Vagina (tissue), 2 donors: ENCODE measurements at regions not wholly inside any gene's neighbourhood (a gene's known extent, or its start where the extent isn't known, plus 50 kb on each side); places are given as distances from the start of the nearest gene placed in this dataset.

Source experiments
- DNase-seq, 2 donors: peaks; one replicate each; pipeline ENCODE4 v3.0.0-alpha.2; 2017; ENCODE audit errors: extremely low spot score in 2 of 2
- H3K27ac ChIP-seq: fragments of 200-600 bp; sonication (generic); one replicate; pipeline ENCODE4 v1.5.1; 2019
- H3K27me3 ChIP-seq: fragments of 200-600 bp; sonication (generic); one replicate; pipeline ENCODE4 v1.5.1; 2019
- H3K36me3 ChIP-seq, 2 donors: fragments of 200-600 bp; sonication (generic); one replicate each; pipeline ENCODE4 v1.5.1; 2017 to 2019
- H3K4me1 ChIP-seq: fragments of 200-600 bp; sonication (generic); one replicate; pipeline ENCODE4 v1.5.1; 2019
- H3K4me3 ChIP-seq, 2 donors: fragments of 200-600 bp; sonication (generic); 1 replicate in 1 of 2; 2 replicates in 1 of 2; pipeline ENCODE4 v1.5.1; 2016 to 2019
- H3K9me3 ChIP-seq: fragments of 200-600 bp; sonication (generic); one replicate; pipeline ENCODE4 v1.5.1; 2019
- CTCF ChIP-seq, 3 experiments: fragments of 450-650 bp in 2 of 3; fragments of 200-600 bp in 1 of 3; sonication (generic) in 1 of 3; IDR thresholded peaks; one replicate each; pipeline ENCODE4 v1.5.1; 2017 to 2019; ENCODE audit warnings: antibody characterized with exemption in 3 of 3, mild to moderate bottlenecking in 2 of 3, moderate library complexity in 2 of 3
- POLR2A ChIP-seq, 2 donors: fragments of 450-650 bp; IDR thresholded peaks; one replicate each; pipeline ENCODE4 v1.6.1; 2017; ENCODE audit warnings: antibody characterized with exemption in 2 of 2, mild to moderate bottlenecking in 2 of 2, moderate library complexity in 2 of 2
- POLR2AphosphoS5 ChIP-seq, 2 donors: sonication (generic); formaldehyde crosslinking; IDR thresholded peaks; one replicate each; pipeline ENCODE4 v1.9.0; 2017; ENCODE audit warnings: antibody characterized with exemption in 2 of 2, mild to moderate bottlenecking in 2 of 2, low read depth in 1 of 2; ENCODE audit not compliant: insufficient read depth in 1 of 2
- intact Hi-C: fragments of 100-400 bp; cut with DNase I; formaldehyde crosslinking; loops from one replicate; pipeline ENCODE4 v1.15.1; 2023

GRCh38 chr5:2651116-2651515 lies 100.4 kb downstream of the IRX2 start:
- no peak overlapping the region for H3K27ac ChIP-seq
- no peaks in the 10 kb centered on the region for H3K36me3 ChIP-seq
- DNase-seq: no peak
- TF ChIP-seq POLR2A (IDR thresholded peaks at IDR 0.05) (no peak), CTCF (IDR thresholded peaks at IDR 0.05) (no peak), POLR2AphosphoS5 (IDR thresholded peaks at IDR 0.05; ENCODE audit: insufficient read depth in 1 of 2, low read depth in 1 of 2) (no peak)
- H3K4me3 ChIP-seq: no peak overlapping the region
- no peaks in the 10 kb centered on the region for H3K9me3 ChIP-seq
- intact Hi-C loops: no loop called here
- no peaks in the 10 kb centered on the region for H3K4me1 ChIP-seq
- no peaks in the 10 kb centered on the region for H3K27me3 ChIP-seq

- TF ChIP-seq POLR2AphosphoS5 (IDR thresholded peaks at IDR 0.05; ENCODE audit: insufficient read depth in 1 of 2, low read depth in 1 of 2) (no peak), POLR2A (IDR thresholded peaks at IDR 0.05) (no peak), CTCF (IDR thresholded peaks at IDR 0.05) (no peak)
- H3K9me3 ChIP-seq: no peaks in the 10 kb centered on the region
- intact Hi-C loops: no loop called here
- no peak overlapping the region for H3K4me3 ChIP-seq
- peak in 1 of 2 donors; percentile 94 for DNase-seq
- H3K4me1 ChIP-seq: no peaks in the 10 kb centered on the region
- no peaks in the 10 kb centered on the region for H3K36me3 ChIP-seq
- H3K27ac ChIP-seq: no peak overlapping the region
- H3K27me3 ChIP-seq: no peaks in the 10 kb centered on the region
Observed at GRCh38 chr5:2642684-2643345, 108.7 kb downstream of the IRX2 start.

GRCh38 chr5:2640717-2641116 lies 110.8 kb downstream of the IRX2 start:
- intact Hi-C loops: no loop called here
- TF ChIP-seq CTCF (IDR thresholded peaks at IDR 0.05): no peak
- no peak for TF ChIP-seq POLR2A (IDR thresholded peaks at IDR 0.05)
- TF ChIP-seq POLR2AphosphoS5 (IDR thresholded peaks at IDR 0.05; ENCODE audit: insufficient read depth in 1 of 2, low read depth in 1 of 2): no peak
- Histone ChIP-seq H3K4me1 (no peaks in the 10 kb centered on the region), H3K4me3 (no peak overlapping the region), H3K27ac (no peak overlapping the region), H3K27me3 (no peaks in the 10 kb centered on the region), H3K9me3 (no peaks in the 10 kb centered on the region), H3K36me3 (no peaks in the 10 kb centered on the region)
- DNase-seq: no peak

GRCh38 chr5:2639425-2639824 lies 112.1 kb downstream of the IRX2 start:
- intact Hi-C loops: no loop called here
- Histone ChIP-seq H3K36me3 (no peaks in the 10 kb centered on the region), H3K4me3 (no peak overlapping the region), H3K27ac (no peak overlapping the region), H3K27me3 (no peaks in the 10 kb centered on the region), H3K9me3 (no peaks in the 10 kb centered on the region), H3K4me1 (no peaks in the 10 kb centered on the region)
- TF ChIP-seq CTCF (IDR thresholded peaks at IDR 0.05) (no peak), POLR2AphosphoS5 (IDR thresholded peaks at IDR 0.05; ENCODE audit: insufficient read depth in 1 of 2, low read depth in 1 of 2) (no peak), POLR2A (IDR thresholded peaks at IDR 0.05) (no peak)
- DNase-seq: no peak

GRCh38 chr5:2634399-2635176 lies 116.9 kb downstream of the IRX2 start:
- intact Hi-C loops: no loop called here
- no peaks in the 10 kb centered on the region for H3K9me3 ChIP-seq
- TF ChIP-seq POLR2AphosphoS5 (IDR thresholded peaks at IDR 0.05; ENCODE audit: insufficient read depth in 1 of 2, low read depth in 1 of 2) (no peak), POLR2A (IDR thresholded peaks at IDR 0.05) (no peak), CTCF (IDR thresholded peaks at IDR 0.05) (no peak)
- no peaks in the 10 kb centered on the region for H3K4me1 ChIP-seq
- H3K27ac ChIP-seq: no peak overlapping the region
- no peaks in the 10 kb centered on the region for H3K36me3 ChIP-seq
- no peak overlapping the region for H3K4me3 ChIP-seq
- no peaks in the 10 kb centered on the region for H3K27me3 ChIP-seq
- DNase-seq: no peak
